Hypothalamus (tissue), 51 donors: ENCODE measurements at regions not wholly inside any gene's neighbourhood (a gene's known extent, or its start where the extent isn't known, plus 50 kb on each side); places are given as distances from the start of the nearest gene placed in this dataset.
"Not testable (repeated sequence)": the region's sequence is repeated elsewhere in the genome, so short reads cannot be mapped to it uniquely, and the experiment has no call there.

Source experiments
- DNase-seq, 51 donors: peaks; one replicate each; lab custom pipeline; 2025; lab: John Stamatoyannopoulos, UW

GRCh38 chr10:21296575-21297355 is 228.7 kb downstream of the SKIDA1 start:
- DNase-seq = no peak

- no peak for DNase-seq
Measured at GRCh38 chr10:21293518-21294356, 231.7 kb downstream of the SKIDA1 start.

- DNase-seq = peak in 21 of 51 donors; percentile 2 to 38 (median 14)
Measured at GRCh38 chr10:21292763-21293517, 232.5 kb downstream of the SKIDA1 start.

GRCh38 chr10:21290499-21291160 is 234.9 kb downstream of the SKIDA1 start:
- no peak for DNase-seq

GRCh38 chr10:21289961-21290360 is 235.5 kb downstream of the SKIDA1 start:
- DNase-seq = no peak

- no peak for DNase-seq
Measured at GRCh38 chr10:21289271-21289670, 236.2 kb downstream of the SKIDA1 start.

GRCh38 chr10:21285742-21286331 is 239.6 kb downstream of the SKIDA1 start:
- no peak for DNase-seq

GRCh38 chr10:21285207-21285606 is 240.3 kb downstream of the SKIDA1 start:
- no peak for DNase-seq

GRCh38 chr10:21284301-21284700 is 241.2 kb downstream of the SKIDA1 start:
- no peak for DNase-seq

GRCh38 chr10:21283053-21283452 is 242.4 kb downstream of the SKIDA1 start:
- DNase-seq = not testable (repeated sequence)

- DNase-seq = no peak
Measured at GRCh38 chr10:21281765-21282484, 243.6 kb downstream of the SKIDA1 start.

GRCh38 chr10:21280971-21281572 is 244.4 kb downstream of the SKIDA1 start:
- no peak for DNase-seq

GRCh38 chr10:21280037-21280436 is 245.4 kb downstream of the SKIDA1 start:
- no peak for DNase-seq

GRCh38 chr10:21279217-21279575 is 246.3 kb downstream of the SKIDA1 start:
- DNase-seq = no peak

- peak in 46 of 51 donors; percentile 2 to 86 (median 52) for DNase-seq
Measured at GRCh38 chr10:21278491-21279216, 246.8 kb downstream of the SKIDA1 start.

GRCh38 chr10:21273400-21273968 is 252.0 kb downstream of the SKIDA1 start:
- no peak for DNase-seq

GRCh38 chr10:21272643-21273399 is 252.7 kb downstream of the SKIDA1 start:
- DNase-seq = no peak
